NAMALWA (cell line): ENCODE measurements at regions not wholly inside any gene's neighbourhood (a gene's known extent, or its start where the extent isn't known, plus 50 kb on each side); places are given as distances from the start of the nearest gene placed in this dataset.
"Not testable (repeated sequence)": the region's sequence is repeated elsewhere in the genome, so short reads cannot be mapped to it uniquely, and the experiment has no call there.

Source experiments
- DNase-seq: peaks from one replicate; pipeline ENCODE4 v3.0.0-alpha.2; 2015; ENCODE audit warnings: low spot score

GRCh38 chr11:105432241-105432995 is 177.5 kb upstream of the GRIA4 start:
- DNase-seq, result no peak

GRCh38 chr11:105429096-105429910 is 180.6 kb upstream of the GRIA4 start:
- no peak for DNase-seq

GRCh38 chr11:105407101-105407500 is 202.8 kb upstream of the GRIA4 start:
- no peak for DNase-seq

- DNase-seq, result no peak
Observed at GRCh38 chr11:105401269-105401809, 208.5 kb upstream of the GRIA4 start.

GRCh38 chr11:105399511-105399910 is 210.4 kb upstream of the GRIA4 start:
- DNase-seq, result no peak

GRCh38 chr11:105398636-105399035 is 211.2 kb upstream of the GRIA4 start:
- DNase-seq, result no peak

- DNase-seq, result no peak
Observed at GRCh38 chr11:105393326-105393725, 216.5 kb upstream of the GRIA4 start.

GRCh38 chr11:105392556-105392955 is 217.3 kb upstream of the GRIA4 start:
- DNase-seq, result no peak

- no peak for DNase-seq
Observed at GRCh38 chr11:105389952-105390351, 219.9 kb upstream of the GRIA4 start.

GRCh38 chr11:105388006-105388405 is 221.9 kb upstream of the GRIA4 start:
- no peak for DNase-seq

- no peak for DNase-seq
Observed at GRCh38 chr11:105381941-105382340, 227.9 kb upstream of the GRIA4 start.

- DNase-seq, result no peak
Observed at GRCh38 chr11:105377870-105378269, 232.0 kb upstream of the GRIA4 start.

GRCh38 chr11:105372206-105372605 is 232.6 kb upstream of the CARD18 start:
- no peak for DNase-seq

- DNase-seq, result no peak
Observed at GRCh38 chr11:105371311-105371710, 231.7 kb upstream of the CARD18 start.

GRCh38 chr11:105368711-105369110 is 229.1 kb upstream of the CARD18 start:
- DNase-seq, result no peak

GRCh38 chr11:105367129-105367528 is 227.6 kb upstream of the CARD18 start:
- DNase-seq, result no peak

GRCh38 chr11:105361651-105362050 is 222.1 kb upstream of the CARD18 start:
- DNase-seq, result no peak

GRCh38 chr11:105357764-105358163 is 218.2 kb upstream of the CARD18 start:
- no peak for DNase-seq

- no peak for DNase-seq
Observed at GRCh38 chr11:105357146-105357545, 217.6 kb upstream of the CARD18 start.

GRCh38 chr11:105349867-105350266 is 210.3 kb upstream of the CARD18 start:
- DNase-seq, result not testable (repeated sequence)

GRCh38 chr11:105344938-105345337 is 205.4 kb upstream of the CARD18 start:
- no peak for DNase-seq

GRCh38 chr11:105334025-105334714 is 194.6 kb upstream of the CARD18 start:
- no peak for DNase-seq
